Suprapubic skin (tissue), 4 donors: ENCODE measurements at regions not wholly inside any gene's neighbourhood (a gene's known extent, or its start where the extent isn't known, plus 50 kb on each side); places are given as distances from the start of the nearest gene placed in this dataset.

ENCODE experiments used
- CTCF ChIP-seq, 2 donors: fragments of 200-600 bp in 1 of 2; fragments of 450-650 bp in 1 of 2; sonication (generic) in 1 of 2; IDR thresholded peaks; one replicate each; pipeline ENCODE4 v1.5.1; 2016 to 2019; ENCODE audit warnings: antibody characterized with exemption in 2 of 2, mild to moderate bottlenecking in 1 of 2, moderate library complexity in 1 of 2
- EP300 ChIP-seq: sonication (generic); formaldehyde crosslinking; IDR thresholded peaks from one replicate; pipeline ENCODE4 v1.6.1; 2017; ENCODE audit warnings: antibody characterized with exemption
- POLR2A ChIP-seq, 2 donors: fragments of 450-650 bp; IDR thresholded peaks; one replicate each; pipeline ENCODE4 v1.6.1; 2017; ENCODE audit warnings: antibody characterized with exemption in 2 of 2, mild to moderate bottlenecking in 2 of 2, moderate library complexity in 2 of 2
- POLR2AphosphoS5 ChIP-seq, 3 donors: sonication (generic); formaldehyde crosslinking; IDR thresholded peaks; one replicate each; pipeline ENCODE4 v1.6.1; 2017; ENCODE audit warnings: antibody characterized with exemption in 3 of 3

DNA sequence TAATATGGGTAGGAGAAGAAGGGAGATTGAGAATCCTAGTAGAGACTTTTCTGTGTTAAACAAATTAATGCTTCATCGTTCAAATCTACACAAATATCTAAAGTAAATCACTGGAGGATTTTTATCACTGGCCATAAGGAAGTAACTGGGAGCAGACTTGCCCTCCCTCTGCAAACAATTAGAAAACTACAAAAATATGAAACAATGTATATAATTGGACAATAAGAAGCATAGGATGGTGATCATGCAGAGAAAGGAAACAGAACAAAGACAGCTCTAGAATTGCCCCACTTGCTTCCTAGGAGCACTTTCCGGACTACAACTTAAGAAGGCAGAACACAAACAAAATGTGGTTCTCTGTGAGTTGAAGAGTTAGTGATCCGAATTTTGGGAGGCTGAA, 452.7 kb upstream of the KLHL29 start:
- TF ChIP-seq CTCF (IDR thresholded peaks at IDR 0.05) (no peak), POLR2A (IDR thresholded peaks at IDR 0.05) (no peak), EP300 (no peak), POLR2AphosphoS5 (IDR thresholded peaks at IDR 0.05) (no peak)
